HL-60/S4 treated with phorbol 12-myristate 13-acetate at 8.2 ng/mL for 4 days and 3 days (cell line): ENCODE measurements at regions not wholly inside any gene's neighbourhood (a gene's known extent, or its start where the extent isn't known, plus 50 kb on each side); places are given as distances from the start of the nearest gene placed in this dataset.

Experiments used
- in situ Hi-C: fragments of 300-500 bp; cut with MboI; formaldehyde crosslinking; loops from 2 replicates; pipeline ENCODE4 v1.15.0; 2022; ENCODE audit warnings: low sequenced_read_pairs

GRCh38 chr11:11081288-11081687 is 223.4 kb upstream of the ZBED5 start:
- in situ Hi-C loops: no loop called here

- in situ Hi-C loops: no loop called here
These were observed 220.7 kb upstream of the ZBED5 start for GRCh38 chr11:11078344-11079086.

- in situ Hi-C loops: no loop called here
These were observed 220.0 kb upstream of the ZBED5 start for GRCh38 chr11:11077898-11078297.

- in situ Hi-C loops: no loop called here
These were observed 219.0 kb upstream of the ZBED5 start for GRCh38 chr11:11076879-11077278.

GRCh38 chr11:11076276-11076675 is 218.4 kb upstream of the ZBED5 start:
- in situ Hi-C loops: no loop called here

- in situ Hi-C loops: no loop called here
These were observed 217.8 kb upstream of the ZBED5 start for GRCh38 chr11:11075515-11076171.

- in situ Hi-C loops: no loop called here
These were observed 217.0 kb upstream of the ZBED5 start for GRCh38 chr11:11074686-11075335.

- in situ Hi-C loops: no loop called here
These were observed 216.1 kb upstream of the ZBED5 start for GRCh38 chr11:11073996-11074395.

GRCh38 chr11:11072067-11072466 is 214.2 kb upstream of the ZBED5 start:
- in situ Hi-C loops: no loop called here

GRCh38 chr11:11071486-11071885 is 213.6 kb upstream of the ZBED5 start:
- in situ Hi-C loops: no loop called here

GRCh38 chr11:11070976-11071375 is 213.1 kb upstream of the ZBED5 start:
- in situ Hi-C loops: no loop called here

GRCh38 chr11:11069841-11070835 is 212.3 kb upstream of the ZBED5 start:
- in situ Hi-C loops: no loop called here

- in situ Hi-C loops: no loop called here
These were observed 210.3 kb upstream of the ZBED5 start for GRCh38 chr11:11068113-11068512.

- in situ Hi-C loops: no loop called here
These were observed 207.5 kb upstream of the ZBED5 start for GRCh38 chr11:11065396-11065795.

GRCh38 chr11:11057472-11057854 is 199.6 kb upstream of the ZBED5 start:
- in situ Hi-C loops: no loop called here

- in situ Hi-C loops: no loop called here
These were observed 199.1 kb upstream of the ZBED5 start for GRCh38 chr11:11056749-11057471.

GRCh38 chr11:11056316-11056715 is 198.5 kb upstream of the ZBED5 start:
- in situ Hi-C loops: no loop called here

- in situ Hi-C loops: loop anchor here (25.0 kb wide), 1 partner anchor 739 kb away; no protein-coding TSS in a partner anchor
These were observed 190.2 kb upstream of the ZBED5 start for GRCh38 chr11:11047851-11048610.

GRCh38 chr11:11046781-11047180 is 188.9 kb upstream of the ZBED5 start:
- in situ Hi-C loops: loop anchor here (25.0 kb wide), 1 partner anchor 741 kb away; no protein-coding TSS in a partner anchor
